ENCODE measurements at regions not wholly inside any gene's neighbourhood (a gene's known extent, or its start where the extent isn't known, plus 50 kb on each side); places are given as distances from the start of the nearest gene placed in this dataset.

- TF ChIP-seq POLR2A (IDR thresholded peaks at IDR 0.05; ENCODE audit: low read depth, low read length) (no peak), POLR2AphosphoS5 (IDR thresholded peaks at IDR 0.05; ENCODE audit: low read depth, low read length) (no peak), TAF1 (IDR thresholded peaks at IDR 0.05; ENCODE audit: low read depth, low read length) (no peak), SPI1 (IDR thresholded peaks at IDR 0.05; ENCODE audit: low read depth, low read length) (no peak), PAX5 (IDR thresholded peaks at IDR 0.05; ENCODE audit: insufficient read depth, low read length, severe bottlenecking) (no peak), POU2F2 (IDR thresholded peaks at IDR 0.05; ENCODE audit: low read depth, low read length) (no peak)
Measured at GRCh38 chr7:17632384-17632783, 307.9 kb downstream of the SNX13 start.
